ENCODE measurements at regions not wholly inside any gene's neighbourhood (a gene's known extent, or its start where the extent isn't known, plus 50 kb on each side); places are given as distances from the start of the nearest gene placed in this dataset.

DNA sequence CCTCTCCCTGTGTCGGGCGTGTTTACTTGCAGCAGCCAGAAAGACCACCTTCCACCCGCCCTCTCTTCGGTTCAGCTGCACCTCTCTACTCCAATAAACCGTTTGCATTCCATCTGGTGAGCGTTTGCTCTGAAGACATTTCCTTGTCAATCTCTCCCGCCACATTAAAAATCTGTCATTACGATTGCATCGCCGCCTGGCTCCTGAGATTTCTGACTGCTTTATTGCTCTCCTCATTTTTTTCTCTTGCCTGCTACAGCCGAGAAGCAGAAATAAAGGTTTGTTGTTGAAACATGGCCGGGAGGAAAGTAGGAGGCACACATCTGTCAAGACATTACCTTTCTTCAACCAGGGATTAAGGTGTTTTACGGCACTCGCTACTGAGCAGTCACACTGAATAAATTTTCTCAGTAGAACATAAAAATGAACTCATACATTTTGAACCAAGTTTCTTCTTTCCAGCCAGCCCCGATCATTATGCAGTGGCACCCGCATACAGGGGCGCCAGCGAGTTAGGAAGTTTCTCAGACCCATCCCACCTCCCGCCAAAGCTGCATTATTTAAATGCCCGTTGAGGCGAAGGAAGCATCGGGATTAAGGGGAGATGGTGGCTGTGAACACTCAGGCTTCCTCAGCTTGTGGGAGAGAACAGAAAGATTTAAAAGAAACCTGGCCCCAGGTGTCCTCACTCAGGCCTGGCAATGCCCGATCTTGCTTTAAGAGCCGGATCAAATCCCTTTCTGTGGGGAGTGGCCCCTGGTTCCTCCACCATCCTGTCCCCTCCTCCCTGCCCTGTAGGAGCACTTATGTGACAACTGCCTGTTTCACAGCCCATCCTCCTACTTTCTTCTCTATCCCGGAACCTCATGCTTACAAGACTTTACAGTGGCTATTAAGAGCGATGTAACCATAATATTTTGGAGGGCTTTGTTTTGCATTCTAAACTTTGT, 1108.9 kb downstream of the BCL11B start:
- intact Hi-C loops (cut with DNase I) = no loop called here
- DNase-seq (ENCODE audit: low spot score) = no peak

DNA sequence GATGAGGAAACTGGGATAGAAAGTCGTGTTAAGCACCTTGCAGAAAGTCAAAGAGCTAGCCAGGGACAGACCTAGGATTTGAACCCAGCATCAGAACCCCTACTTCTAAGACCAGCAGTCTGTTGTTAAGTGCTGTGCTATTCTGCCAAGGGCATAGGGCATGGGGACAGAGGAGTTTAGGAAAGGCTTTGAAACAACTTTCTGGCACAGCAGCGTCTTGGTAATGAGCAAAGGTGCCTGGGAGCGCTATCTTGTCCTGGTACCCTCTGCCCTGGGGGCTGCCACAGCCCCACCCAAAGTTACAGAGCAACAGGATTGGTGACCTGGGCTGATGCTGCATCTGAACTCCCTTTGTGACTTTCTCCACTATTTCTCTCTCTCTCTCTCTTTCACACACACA, 1108.1 kb downstream of the BCL11B start:
- intact Hi-C loops (cut with DNase I) = no loop called here

DNA sequence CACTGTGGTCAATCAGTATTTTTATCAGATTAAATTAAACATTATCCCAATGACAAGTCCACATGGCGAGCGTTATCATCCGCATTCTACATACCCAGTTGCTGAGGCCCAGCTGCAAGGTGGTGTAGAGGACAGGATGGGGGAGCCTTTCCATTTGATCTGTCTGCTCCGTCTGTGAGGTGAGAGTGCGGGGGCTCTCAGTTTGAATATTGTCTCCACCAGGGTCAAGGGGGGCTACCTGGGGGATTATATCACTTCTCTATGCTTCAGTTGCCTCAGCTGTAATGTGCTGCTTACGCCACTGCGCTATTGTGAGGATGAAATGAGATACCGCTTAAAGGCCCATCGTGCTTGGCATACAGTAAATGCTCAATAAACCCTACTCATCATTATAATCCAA, 1106.0 kb downstream of the BCL11B start:
- no peak for DNase-seq (ENCODE audit: low spot score)
- intact Hi-C loops (cut with DNase I) = no loop called here

More for the DNA sequence above, 1108.1 kb downstream of the BCL11B start:
- no peak for DNase-seq (ENCODE audit: low spot score)

DNA sequence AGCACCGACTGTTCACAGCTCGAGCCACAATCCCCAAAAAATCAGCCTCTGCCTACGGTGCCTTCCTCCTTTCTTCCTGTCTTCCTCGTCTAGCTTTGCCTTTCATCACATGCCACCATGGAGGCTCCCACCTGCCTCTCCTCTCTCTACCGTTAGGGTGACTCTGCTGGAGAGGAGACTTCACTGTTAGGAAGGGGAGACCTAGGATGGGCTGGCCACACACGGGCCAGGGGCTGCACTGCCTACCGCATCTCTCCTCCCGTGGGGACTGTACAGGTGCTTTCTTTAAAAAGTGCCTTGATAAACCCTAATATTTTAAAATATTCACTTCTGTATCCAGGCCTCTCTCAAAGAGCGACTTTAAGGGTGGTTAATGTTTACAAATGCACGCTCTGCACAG, 1104.7 kb downstream of the BCL11B start:
- DNase-seq (ENCODE audit: low spot score) = no peak
- intact Hi-C loops (cut with DNase I) = no loop called here

DNA sequence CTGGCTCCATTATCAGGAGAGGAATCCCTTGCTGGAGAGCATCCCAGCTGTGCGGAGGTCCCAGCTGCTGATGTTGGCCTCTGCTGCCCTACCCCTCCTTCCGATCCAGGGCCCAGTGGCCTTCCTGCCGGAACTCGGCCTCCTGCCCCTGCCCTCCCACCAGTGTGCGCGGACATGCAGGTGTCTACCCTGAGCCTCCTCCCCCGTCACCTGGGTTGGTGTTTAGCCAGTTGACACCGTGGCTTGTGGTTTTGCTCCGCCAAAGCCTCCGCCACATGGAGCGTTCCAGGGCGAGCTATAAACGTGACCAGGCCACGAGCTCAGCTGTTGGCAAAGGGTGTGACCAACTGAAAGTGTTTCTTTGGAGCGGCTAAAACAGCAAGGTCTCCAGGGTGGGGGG, 1104.3 kb downstream of the BCL11B start:
- no peak for DNase-seq (ENCODE audit: low spot score)
- intact Hi-C loops (cut with DNase I) = no loop called here

DNA sequence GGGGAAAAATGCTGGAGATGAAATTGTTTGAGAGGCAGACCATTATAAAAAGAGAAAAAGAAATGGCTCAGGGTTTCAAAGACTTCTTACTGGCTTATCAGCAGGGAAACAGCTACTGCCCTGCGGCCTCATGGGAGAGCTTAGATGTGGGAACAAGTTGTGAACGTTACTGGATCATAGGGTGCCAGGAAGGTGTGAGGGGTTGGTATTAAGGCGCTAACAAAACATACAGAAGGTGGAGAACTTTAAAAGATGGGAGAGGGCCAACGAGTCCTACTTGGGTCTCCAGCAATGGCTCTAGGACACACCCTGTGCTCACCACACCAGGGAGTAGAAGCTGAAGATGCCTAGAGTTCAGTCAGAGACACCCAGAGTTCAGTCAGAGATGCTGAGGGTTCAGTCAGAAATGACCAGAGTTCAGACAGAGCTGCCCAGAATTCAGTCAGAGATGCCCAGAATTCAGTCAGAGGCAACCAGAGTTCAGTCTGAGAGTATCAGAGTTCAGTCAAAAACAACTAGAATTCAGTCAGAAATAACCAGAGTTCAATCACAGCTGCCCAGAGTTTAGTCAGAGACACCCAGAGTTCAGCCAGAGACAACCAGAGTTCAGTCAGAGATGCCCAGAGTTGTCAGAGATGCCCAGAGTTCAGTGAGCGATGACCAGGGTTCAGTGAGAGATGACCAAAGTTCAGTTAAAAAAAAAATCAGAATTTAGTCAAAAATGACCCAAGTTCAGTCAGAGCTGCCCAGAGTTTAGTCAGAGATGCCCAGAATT, 1103.6 kb downstream of the BCL11B start:
- DNase-seq (ENCODE audit: low spot score) = no peak
- intact Hi-C loops (cut with DNase I) = no loop called here

DNA sequence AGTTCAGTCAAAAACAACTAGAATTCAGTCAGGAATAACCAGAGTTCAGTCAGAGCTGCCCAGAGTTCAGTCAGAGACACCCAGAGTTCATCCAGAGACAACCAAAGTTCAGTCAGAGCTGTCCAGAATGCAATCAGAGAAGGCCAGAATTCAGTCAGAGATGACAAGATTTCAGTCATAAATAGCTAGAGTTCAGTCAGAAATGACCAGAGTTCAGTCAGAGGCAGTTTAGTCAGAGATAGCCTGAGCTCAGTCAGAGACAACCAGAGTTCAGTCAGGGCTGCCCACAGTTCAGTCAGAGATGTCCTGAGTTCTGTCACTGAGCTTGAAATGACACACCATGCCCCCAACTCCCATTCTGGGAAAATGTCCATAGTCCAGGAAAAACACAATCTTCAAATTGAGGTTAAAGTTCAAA, 1102.8 kb downstream of the BCL11B start:
- DNase-seq (ENCODE audit: low spot score) = no peak
- intact Hi-C loops (cut with DNase I) = no loop called here

DNA sequence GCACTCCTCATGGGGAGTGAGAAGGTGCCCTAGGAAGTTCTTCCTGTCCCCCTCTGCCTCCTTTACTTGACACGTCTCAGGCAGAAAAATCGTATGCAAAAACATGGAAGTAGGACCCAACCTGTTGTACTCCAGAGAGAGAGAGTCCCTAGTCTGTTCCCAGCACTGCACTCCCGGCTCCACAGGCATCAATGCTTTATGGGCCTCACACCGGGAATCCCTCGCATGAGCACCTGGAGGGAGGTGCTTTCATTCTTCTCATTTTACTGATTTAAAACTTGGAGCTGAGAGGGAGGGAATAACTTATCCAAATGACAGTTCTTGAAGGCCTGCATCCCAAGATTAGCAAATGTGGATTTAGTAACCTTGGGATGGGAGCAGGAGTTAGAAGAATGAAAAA, 1101.4 kb downstream of the BCL11B start:
- DNase-seq (ENCODE audit: low spot score) = no peak
- intact Hi-C loops (cut with DNase I) = no loop called here

DNA sequence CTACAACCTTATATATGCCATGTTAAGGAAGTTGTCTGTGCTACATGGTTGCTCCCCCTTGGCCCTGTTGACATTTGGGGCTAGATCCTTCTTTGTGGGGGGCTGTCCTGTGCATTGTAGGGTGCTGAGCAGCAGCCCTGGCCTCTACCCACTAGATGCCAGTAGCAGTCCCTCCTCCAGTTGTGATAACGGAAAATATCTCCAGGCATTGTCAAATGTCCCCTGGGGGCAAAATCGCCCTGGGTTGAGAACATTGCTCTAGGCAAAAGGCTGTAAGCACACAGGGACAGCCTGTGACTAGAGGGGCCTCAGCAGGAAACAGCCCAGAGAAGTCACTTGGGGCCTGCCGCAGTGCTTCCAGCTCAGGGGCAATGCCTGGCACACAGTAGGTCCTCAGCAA, 1100.3 kb downstream of the BCL11B start:
- intact Hi-C loops (cut with DNase I) = no loop called here
- DNase-seq (ENCODE audit: low spot score) = no peak

DNA sequence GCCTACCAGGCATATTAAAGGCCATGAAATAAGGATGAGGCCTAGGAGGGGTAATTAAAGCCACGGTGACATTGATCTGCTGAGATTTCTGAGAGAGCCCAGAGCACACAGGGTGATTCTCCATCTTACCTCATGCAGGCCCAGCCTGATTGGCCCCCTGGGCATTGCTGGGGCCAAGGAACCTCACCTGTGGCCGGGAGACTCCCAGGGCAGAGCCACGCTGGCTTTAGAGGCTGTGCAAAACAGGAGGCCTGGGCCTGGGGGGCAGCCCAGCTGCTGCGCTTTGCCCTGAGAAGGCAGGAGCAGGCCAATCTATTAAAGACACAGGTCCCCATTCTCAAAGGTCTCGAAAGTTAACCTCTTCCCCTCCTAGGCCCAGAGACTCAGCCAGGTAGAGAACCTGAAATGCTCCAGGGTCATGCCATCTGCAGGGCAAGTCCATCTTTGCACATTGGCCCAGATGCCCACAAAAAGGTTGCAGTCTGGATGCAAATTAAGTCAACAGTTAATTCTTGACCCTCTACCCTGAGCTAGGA, 1099.7 kb downstream of the BCL11B start:
- no peak for DNase-seq (ENCODE audit: low spot score)

DNA sequence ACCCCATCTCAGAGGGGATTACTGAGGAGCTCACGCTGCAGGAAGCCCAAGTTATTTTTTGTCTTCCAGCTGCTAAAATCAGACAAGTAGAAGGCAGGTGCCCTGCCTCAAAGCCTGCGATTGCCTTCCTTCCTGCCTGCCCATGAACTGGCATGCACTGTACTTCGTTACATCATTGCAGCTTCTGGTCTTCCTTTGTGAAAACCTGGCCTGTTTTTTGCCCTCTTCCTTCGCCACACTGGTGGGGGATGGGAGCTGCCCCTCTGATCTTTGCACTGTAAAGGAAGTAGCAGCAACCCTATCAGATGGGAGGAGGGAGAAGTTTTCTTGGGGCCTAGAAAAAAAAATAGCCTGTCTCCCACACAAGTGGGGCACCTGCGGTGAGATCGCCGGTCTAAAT, 1098.7 kb downstream of the BCL11B start:
- intact Hi-C loops (cut with DNase I) = no loop called here
- no peak for DNase-seq (ENCODE audit: low spot score)

More for the DNA sequence above, 1099.7 kb downstream of the BCL11B start:
- intact Hi-C loops (cut with DNase I) = no loop called here

DNA sequence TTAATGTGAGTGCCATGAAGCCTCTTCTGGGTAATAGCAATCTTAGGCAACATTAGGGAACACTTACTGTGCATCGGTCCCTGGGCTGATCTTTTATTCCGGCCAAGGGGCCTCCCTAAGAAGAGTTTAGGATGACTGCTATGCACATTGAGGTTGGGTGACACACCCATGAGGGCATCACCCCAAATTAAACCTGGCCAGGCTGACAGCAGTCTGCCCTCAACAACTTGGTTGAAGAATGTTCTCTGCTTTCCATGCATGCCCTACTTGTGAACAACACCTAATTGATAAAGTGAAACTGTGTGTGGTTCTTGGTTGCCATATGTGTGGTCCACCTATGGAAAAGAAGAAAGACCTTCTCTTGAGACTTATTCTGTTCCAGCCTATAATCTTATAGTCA, 1098.0 kb downstream of the BCL11B start:
- no peak for DNase-seq (ENCODE audit: low spot score)
- intact Hi-C loops (cut with DNase I) = no loop called here

DNA sequence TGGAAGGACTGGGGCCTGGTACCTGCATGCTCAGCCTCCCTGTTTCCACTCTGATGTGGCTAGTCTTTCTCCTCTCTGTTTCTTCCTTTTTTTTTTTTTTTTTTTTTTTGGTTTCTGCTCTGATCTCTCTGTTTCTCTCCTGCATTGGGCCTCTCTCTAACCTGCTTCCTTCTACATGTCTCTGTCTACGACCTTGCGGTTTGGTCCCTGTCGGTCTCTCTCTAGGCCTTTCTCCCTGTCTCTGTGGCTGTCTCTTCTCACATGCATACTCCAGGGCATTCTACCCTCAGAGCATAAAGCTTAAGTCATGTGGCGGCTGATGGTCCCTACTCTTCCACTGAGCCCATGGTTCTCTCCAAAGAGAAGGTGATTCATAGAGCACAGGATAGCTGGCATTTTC, 1096.6 kb downstream of the BCL11B start:
- intact Hi-C loops (cut with DNase I) = no loop called here
- no peak for DNase-seq (ENCODE audit: low spot score)

DNA sequence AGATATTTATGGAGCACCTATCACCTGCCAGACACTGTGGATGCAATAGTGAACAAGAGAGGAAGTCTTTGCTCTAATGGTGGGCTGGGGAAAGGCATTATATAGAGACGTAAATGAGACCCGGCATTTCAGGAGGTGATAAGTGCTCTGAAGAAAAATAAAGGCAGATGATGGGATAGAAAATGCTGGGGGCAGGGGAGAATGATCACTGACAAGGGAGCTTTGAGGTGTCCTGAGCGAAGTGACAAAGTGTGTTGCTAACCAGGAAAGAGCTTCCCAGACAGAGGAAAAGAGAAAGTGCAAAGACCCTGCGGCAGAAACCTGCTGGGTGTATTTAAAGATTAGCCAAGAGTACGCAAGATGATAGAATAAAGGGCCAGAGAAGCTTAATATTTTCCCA, 1096.1 kb downstream of the BCL11B start:
- no peak for DNase-seq (ENCODE audit: low spot score)
- intact Hi-C loops (cut with DNase I) = no loop called here

DNA sequence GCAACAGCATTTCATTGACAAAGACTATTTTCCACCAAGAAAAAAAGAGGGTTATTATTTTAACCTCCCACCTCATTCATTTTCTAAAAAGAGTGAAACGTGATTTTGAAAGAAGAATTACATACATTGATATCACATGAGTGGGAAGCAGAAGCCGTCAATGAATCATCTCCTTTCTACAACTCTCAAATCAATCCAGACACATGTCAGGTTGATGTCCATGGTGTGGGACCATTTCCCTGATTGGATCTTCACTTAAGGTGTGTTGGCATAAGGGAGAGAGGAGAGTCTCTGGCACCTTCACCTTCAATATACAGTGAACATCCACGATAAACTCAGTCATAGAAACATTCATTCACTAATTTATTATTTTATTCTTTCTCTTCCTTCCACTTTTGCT, 1095.1 kb downstream of the BCL11B start:
- intact Hi-C loops (cut with DNase I) = no loop called here
- no peak for DNase-seq (ENCODE audit: low spot score)

DNA sequence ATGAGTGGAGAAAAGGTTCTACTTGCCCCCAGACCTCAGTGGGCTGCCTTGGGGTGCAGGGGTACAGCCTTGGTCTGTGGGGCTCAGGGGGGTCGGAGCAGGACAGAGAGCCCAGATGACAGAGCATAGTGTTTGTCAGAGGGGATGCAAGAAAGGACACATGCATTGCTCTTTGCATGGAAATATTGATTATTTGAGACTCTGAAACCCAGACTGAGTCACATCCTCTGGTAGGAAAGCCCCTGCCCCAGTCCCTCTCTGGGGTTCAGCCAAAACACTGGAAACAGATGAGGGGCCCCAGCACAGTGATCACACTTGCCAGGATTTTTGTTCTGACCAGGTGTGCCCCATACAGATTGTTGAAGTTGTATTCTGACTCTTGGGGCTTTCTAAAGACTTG, 1094.4 kb downstream of the BCL11B start:
- DNase-seq (ENCODE audit: low spot score) = no peak
- intact Hi-C loops (cut with DNase I) = no loop called here

DNA sequence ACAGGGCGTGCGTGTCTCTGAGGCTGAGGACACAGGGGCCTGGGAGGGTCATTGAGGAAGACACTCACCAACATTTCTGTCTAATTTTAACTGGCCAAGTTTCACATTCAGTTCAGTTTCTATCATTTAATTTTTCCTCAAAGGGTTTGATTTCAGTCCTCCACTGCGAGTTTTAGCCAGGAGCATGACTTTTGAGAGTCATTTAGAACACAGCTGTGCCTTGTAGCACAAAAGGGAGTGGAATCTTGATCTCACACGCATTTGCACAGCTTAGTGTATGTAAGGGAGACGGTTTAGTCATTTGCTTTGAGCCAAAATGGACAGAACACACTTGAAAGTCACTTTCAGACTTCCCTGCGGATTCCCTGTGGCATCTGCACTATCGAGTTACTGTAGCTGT, 1090.8 kb downstream of the BCL11B start:
- no peak for DNase-seq (ENCODE audit: low spot score)
- intact Hi-C loops (cut with DNase I) = no loop called here

DNA sequence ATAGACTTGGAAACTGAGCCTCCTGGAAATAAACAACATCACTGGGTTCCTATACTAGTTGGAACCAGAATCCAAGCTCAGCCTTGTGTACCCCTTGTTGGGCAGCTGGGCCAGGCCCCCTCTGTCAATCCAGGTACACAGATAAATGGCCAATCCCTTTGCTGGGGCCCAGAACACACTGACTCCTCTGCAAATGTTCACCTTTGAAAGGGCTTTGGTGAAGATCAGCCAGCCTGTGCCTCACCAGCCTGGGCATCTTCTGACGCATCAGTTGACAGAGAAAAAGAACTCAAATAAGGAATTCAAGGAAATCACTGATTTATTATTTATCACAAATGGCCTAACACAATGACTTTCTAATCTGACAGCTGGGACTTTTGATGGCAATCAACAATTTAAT, 1090.2 kb downstream of the BCL11B start:
- intact Hi-C loops (cut with DNase I) = no loop called here
- DNase-seq (ENCODE audit: low spot score) = no peak

DNA sequence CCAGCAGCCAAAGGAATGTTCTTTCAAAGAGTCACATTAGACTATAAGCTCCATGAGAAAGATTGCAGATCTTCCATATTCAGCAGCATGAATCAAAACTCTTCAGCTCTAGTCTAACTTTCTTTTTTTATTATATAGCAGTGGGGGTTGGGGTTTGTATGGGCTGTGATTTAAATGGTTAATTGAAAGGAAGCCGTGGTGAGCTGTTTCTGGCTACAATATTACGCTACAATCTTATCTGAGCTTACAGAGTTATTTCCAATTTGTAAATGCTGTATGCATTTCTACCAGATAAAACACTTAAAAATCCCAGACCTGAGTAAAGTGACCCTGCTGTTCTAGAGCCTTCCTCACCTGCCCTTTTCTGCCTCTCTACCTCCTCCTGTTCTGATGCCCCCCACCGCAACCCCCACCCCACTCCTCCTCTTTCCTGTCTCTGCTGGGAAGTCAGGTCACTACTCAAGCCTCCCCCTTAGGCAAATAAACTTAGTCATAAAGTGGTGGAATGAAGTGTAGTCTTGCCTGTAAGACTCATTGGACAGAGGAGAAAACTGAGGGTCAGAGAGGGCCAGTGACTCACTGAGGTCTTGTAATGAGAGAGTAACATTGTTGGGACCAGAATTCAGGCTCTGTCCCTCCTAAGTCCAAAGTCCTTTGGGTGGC, 1089.5 kb downstream of the BCL11B start:
- no peak for DNase-seq (ENCODE audit: low spot score)
- intact Hi-C loops (cut with DNase I) = no loop called here

DNA sequence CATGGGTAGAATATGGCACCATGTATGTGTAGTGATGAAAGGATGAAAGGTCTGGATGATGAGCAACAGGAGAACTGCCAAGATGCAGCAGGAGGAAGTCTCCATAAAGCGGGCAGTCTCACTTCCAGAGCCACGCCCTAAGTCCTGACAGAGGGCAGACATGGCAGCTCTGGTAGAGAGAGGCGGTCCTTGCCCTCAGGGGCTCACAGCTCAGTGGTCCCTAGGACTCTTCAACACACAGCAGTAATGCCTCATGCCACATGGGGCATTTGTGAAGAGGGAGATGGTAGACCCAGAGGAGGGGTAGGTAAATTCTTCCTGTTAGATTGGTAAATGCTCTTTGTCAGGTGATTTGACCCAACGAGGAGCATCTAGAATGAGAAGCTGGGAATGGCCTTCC, 1088.4 kb downstream of the BCL11B start:
- DNase-seq (ENCODE audit: low spot score) = no peak
- intact Hi-C loops (cut with DNase I) = no loop called here
